ENCODE measurements at regions not wholly inside any gene's neighbourhood (a gene's known extent, or its start where the extent isn't known, plus 50 kb on each side); places are given as distances from the start of the nearest gene placed in this dataset.

- TF ChIP-seq, protein P1, sequence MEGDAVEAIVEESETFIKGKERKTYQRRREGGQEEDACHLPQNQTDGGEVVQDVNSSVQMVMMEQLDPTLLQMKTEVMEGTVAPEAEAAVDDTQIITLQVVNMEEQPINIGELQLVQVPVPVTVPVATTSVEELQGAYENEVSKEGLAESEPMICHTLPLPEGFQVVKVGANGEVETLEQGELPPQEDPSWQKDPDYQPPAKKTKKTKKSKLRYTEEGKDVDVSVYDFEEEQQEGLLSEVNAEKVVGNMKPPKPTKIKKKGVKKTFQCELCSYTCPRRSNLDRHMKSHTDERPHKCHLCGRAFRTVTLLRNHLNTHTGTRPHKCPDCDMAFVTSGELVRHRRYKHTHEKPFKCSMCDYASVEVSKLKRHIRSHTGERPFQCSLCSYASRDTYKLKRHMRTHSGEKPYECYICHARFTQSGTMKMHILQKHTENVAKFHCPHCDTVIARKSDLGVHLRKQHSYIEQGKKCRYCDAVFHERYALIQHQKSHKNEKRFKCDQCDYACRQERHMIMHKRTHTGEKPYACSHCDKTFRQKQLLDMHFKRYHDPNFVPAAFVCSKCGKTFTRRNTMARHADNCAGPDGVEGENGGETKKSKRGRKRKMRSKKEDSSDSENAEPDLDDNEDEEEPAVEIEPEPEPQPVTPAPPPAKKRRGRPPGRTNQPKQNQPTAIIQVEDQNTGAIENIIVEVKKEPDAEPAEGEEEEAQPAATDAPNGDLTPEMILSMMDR (IDR thresholded peaks at IDR 0.05), result no peak
- TF ChIP-seq POLR2AphosphoS5 (IDR thresholded peaks at IDR 0.05) (no peak), EP300 (IDR thresholded peaks at IDR 0.05) (no peak)
Observed at GRCh38 chr3:28745916-28746617, 397.4 kb upstream of the AZI2 start.

Data from upper lobe of left lung (tissue), 4 donors.